ENCODE measurements at regions not wholly inside any gene's neighbourhood (a gene's known extent, or its start where the extent isn't known, plus 50 kb on each side); places are given as distances from the start of the nearest gene placed in this dataset.
A peak's percentile ranks its signal among the peaks of the same experiment; 100 is the strongest.

- Histone ChIP-seq H3K36me3 (ENCODE audit: insufficient read depth, low read depth, low read length) (no peaks in the 10 kb centered on the region), H3K9ac (ENCODE audit: low read depth, low read length) (no peak overlapping the region), H3K9me3 (ENCODE audit: insufficient read depth, low read depth, low read length) (peaks cover 96% of the 10 kb centered on the region), H3K4me3 (ENCODE audit: low read length) (no peak overlapping the region; the same call in 1 of the 2 replicates), H3K4me1 (ENCODE audit: insufficient read depth, low read length) (no peaks in the 10 kb centered on the region), H3K27me3 (ENCODE audit: insufficient read depth, low read length) (no peaks in the 10 kb centered on the region), H3K27ac (ENCODE audit: low read length) (no peak overlapping the region)
Observed at GRCh38 chr19:8893419-8893818, 61.2 kb downstream of the MBD3L1 start.

- H3K4me1 ChIP-seq (ENCODE audit: insufficient read depth, low read length) = no peaks in the 10 kb centered on the region
- H3K9me3 ChIP-seq (ENCODE audit: insufficient read depth, low read depth, low read length) = peaks cover 96% of the 10 kb centered on the region
- H3K27me3 ChIP-seq (ENCODE audit: insufficient read depth, low read length) = no peaks in the 10 kb centered on the region
- no peak overlapping the region for H3K9ac ChIP-seq (ENCODE audit: low read depth, low read length)
- H3K36me3 ChIP-seq (ENCODE audit: insufficient read depth, low read depth, low read length) = no peaks in the 10 kb centered on the region
- no peak overlapping the region for H3K4me3 ChIP-seq (ENCODE audit: low read length)
- H3K27ac ChIP-seq (ENCODE audit: low read length) = no peak overlapping the region
Observed at GRCh38 chr19:8897106-8897505, 64.9 kb downstream of the MBD3L1 start.

GRCh38 chr19:8899356-8899755, 67.2 kb downstream of the MBD3L1 start:
- H3K27ac ChIP-seq (ENCODE audit: low read length) = no peak overlapping the region
- peaks cover 92% of the 10 kb centered on the region for H3K9me3 ChIP-seq (ENCODE audit: insufficient read depth, low read depth, low read length)
- H3K4me1 ChIP-seq (ENCODE audit: insufficient read depth, low read length) = no peaks in the 10 kb centered on the region
- no peaks in the 10 kb centered on the region for H3K36me3 ChIP-seq (ENCODE audit: insufficient read depth, low read depth, low read length)
- no peaks in the 10 kb centered on the region for H3K27me3 ChIP-seq (ENCODE audit: insufficient read depth, low read length)
- no peak overlapping the region for H3K9ac ChIP-seq (ENCODE audit: low read depth, low read length)
- H3K4me3 ChIP-seq (ENCODE audit: low read length) = no peak overlapping the region

GRCh38 chr19:8900421-8900820, 68.2 kb downstream of the MBD3L1 start:
- Histone ChIP-seq H3K4me3 (ENCODE audit: low read length) (no peak overlapping the region), H3K27ac (ENCODE audit: low read length) (no peak overlapping the region), H3K9ac (ENCODE audit: low read depth, low read length) (no peak overlapping the region), H3K36me3 (ENCODE audit: insufficient read depth, low read depth, low read length) (no peaks in the 10 kb centered on the region), H3K9me3 (ENCODE audit: insufficient read depth, low read depth, low read length) (peaks cover 91% of the 10 kb centered on the region), H3K4me1 (ENCODE audit: insufficient read depth, low read length) (no peaks in the 10 kb centered on the region), H3K27me3 (ENCODE audit: insufficient read depth, low read length) (no peaks in the 10 kb centered on the region)

GRCh38 chr19:8902520-8902919, 70.3 kb downstream of the MBD3L1 start:
- Histone ChIP-seq H3K4me3 (ENCODE audit: low read length) (peak overlapping the region; percentile 18; the same call in 1 of the 2 replicates), H3K4me1 (ENCODE audit: insufficient read depth, low read length) (no peaks in the 10 kb centered on the region), H3K27me3 (ENCODE audit: insufficient read depth, low read length) (no peaks in the 10 kb centered on the region), H3K9ac (ENCODE audit: low read depth, low read length) (no peak overlapping the region), H3K27ac (ENCODE audit: low read length) (no peak overlapping the region), H3K9me3 (ENCODE audit: insufficient read depth, low read depth, low read length) (peaks cover 89% of the 10 kb centered on the region), H3K36me3 (ENCODE audit: insufficient read depth, low read depth, low read length) (no peaks in the 10 kb centered on the region)

- Histone ChIP-seq H3K4me3 (ENCODE audit: low read length) (no peak overlapping the region), H3K4me1 (ENCODE audit: insufficient read depth, low read length) (no peaks in the 10 kb centered on the region), H3K27ac (ENCODE audit: low read length) (no peak overlapping the region), H3K9me3 (ENCODE audit: insufficient read depth, low read depth, low read length) (peaks cover 90% of the 10 kb centered on the region), H3K9ac (ENCODE audit: low read depth, low read length) (no peak overlapping the region), H3K27me3 (ENCODE audit: insufficient read depth, low read length) (no peaks in the 10 kb centered on the region), H3K36me3 (ENCODE audit: insufficient read depth, low read depth, low read length) (no peaks in the 10 kb centered on the region)
Observed at GRCh38 chr19:8904597-8904996, 72.4 kb downstream of the MBD3L1 start.

- Histone ChIP-seq H3K4me3 (ENCODE audit: low read length) (no peak overlapping the region; the same call in 1 of the 2 replicates), H3K4me1 (ENCODE audit: insufficient read depth, low read length) (no peaks in the 10 kb centered on the region), H3K9ac (ENCODE audit: low read depth, low read length) (no peak overlapping the region), H3K36me3 (ENCODE audit: insufficient read depth, low read depth, low read length) (no peaks in the 10 kb centered on the region), H3K27me3 (ENCODE audit: insufficient read depth, low read length) (no peaks in the 10 kb centered on the region), H3K27ac (ENCODE audit: low read length) (no peak overlapping the region), H3K9me3 (ENCODE audit: insufficient read depth, low read depth, low read length) (peaks cover 90% of the 10 kb centered on the region)
Observed at GRCh38 chr19:8905342-8905741, 73.2 kb downstream of the MBD3L1 start.

- H3K36me3 ChIP-seq (ENCODE audit: insufficient read depth, low read depth, low read length) = no peaks in the 10 kb centered on the region
- no peak overlapping the region for H3K9ac ChIP-seq (ENCODE audit: low read depth, low read length)
- H3K4me1 ChIP-seq (ENCODE audit: insufficient read depth, low read length) = no peaks in the 10 kb centered on the region
- H3K27me3 ChIP-seq (ENCODE audit: insufficient read depth, low read length) = no peaks in the 10 kb centered on the region
- no peak overlapping the region for H3K4me3 ChIP-seq (ENCODE audit: low read length)
- no peak overlapping the region for H3K27ac ChIP-seq (ENCODE audit: low read length)
- peaks cover 73% of the 10 kb centered on the region for H3K9me3 ChIP-seq (ENCODE audit: insufficient read depth, low read depth, low read length)
Observed at GRCh38 chr19:8908066-8908465, 75.9 kb downstream of the MBD3L1 start.

- no peak overlapping the region for H3K27ac ChIP-seq (ENCODE audit: low read length)
- H3K4me3 ChIP-seq (ENCODE audit: low read length) = no peak overlapping the region; the same call in 1 of the 2 replicates
- peaks cover 74% of the 10 kb centered on the region for H3K9me3 ChIP-seq (ENCODE audit: insufficient read depth, low read depth, low read length)
- no peak overlapping the region for H3K9ac ChIP-seq (ENCODE audit: low read depth, low read length)
- H3K36me3 ChIP-seq (ENCODE audit: insufficient read depth, low read depth, low read length) = no peaks in the 10 kb centered on the region
- H3K27me3 ChIP-seq (ENCODE audit: insufficient read depth, low read length) = no peaks in the 10 kb centered on the region
- no peaks in the 10 kb centered on the region for H3K4me1 ChIP-seq (ENCODE audit: insufficient read depth, low read length)
Observed at GRCh38 chr19:8910775-8911414, 78.7 kb downstream of the MBD3L1 start.

GRCh38 chr19:8915997-8916396, 83.8 kb downstream of the MBD3L1 start:
- Histone ChIP-seq H3K4me3 (ENCODE audit: low read length) (no peak overlapping the region), H3K4me1 (ENCODE audit: insufficient read depth, low read length) (no peaks in the 10 kb centered on the region), H3K27me3 (ENCODE audit: insufficient read depth, low read length) (no peaks in the 10 kb centered on the region), H3K9ac (ENCODE audit: low read depth, low read length) (no peak overlapping the region), H3K36me3 (ENCODE audit: insufficient read depth, low read depth, low read length) (no peaks in the 10 kb centered on the region), H3K27ac (ENCODE audit: low read length) (no peak overlapping the region), H3K9me3 (ENCODE audit: insufficient read depth, low read depth, low read length) (peaks cover 66% of the 10 kb centered on the region)

- no peaks in the 10 kb centered on the region for H3K27me3 ChIP-seq (ENCODE audit: insufficient read depth, low read length)
- H3K36me3 ChIP-seq (ENCODE audit: insufficient read depth, low read depth, low read length) = no peaks in the 10 kb centered on the region
- no peak overlapping the region for H3K4me3 ChIP-seq (ENCODE audit: low read length)
- H3K9me3 ChIP-seq (ENCODE audit: insufficient read depth, low read depth, low read length) = peaks cover 66% of the 10 kb centered on the region
- H3K9ac ChIP-seq (ENCODE audit: low read depth, low read length) = no peak overlapping the region
- no peaks in the 10 kb centered on the region for H3K4me1 ChIP-seq (ENCODE audit: insufficient read depth, low read length)
- H3K27ac ChIP-seq (ENCODE audit: low read length) = no peak overlapping the region
Observed at GRCh38 chr19:8922591-8922990, 87.6 kb downstream of the MUC16 start.

- no peak overlapping the region for H3K9ac ChIP-seq (ENCODE audit: low read depth, low read length)
- H3K4me3 ChIP-seq (ENCODE audit: low read length) = no peak overlapping the region
- H3K4me1 ChIP-seq (ENCODE audit: insufficient read depth, low read length) = no peaks in the 10 kb centered on the region
- H3K27ac ChIP-seq (ENCODE audit: low read length) = no peak overlapping the region
- no peaks in the 10 kb centered on the region for H3K27me3 ChIP-seq (ENCODE audit: insufficient read depth, low read length)
- peaks cover 70% of the 10 kb centered on the region for H3K9me3 ChIP-seq (ENCODE audit: insufficient read depth, low read depth, low read length)
- H3K36me3 ChIP-seq (ENCODE audit: insufficient read depth, low read depth, low read length) = no peaks in the 10 kb centered on the region
Observed at GRCh38 chr19:8924283-8924682, 85.9 kb downstream of the MUC16 start.
